HL-60 (cell line): ENCODE measurements at regions not wholly inside any gene's neighbourhood (a gene's known extent, or its start where the extent isn't known, plus 50 kb on each side); places are given as distances from the start of the nearest gene placed in this dataset.

Source experiments
- CTCF ChIP-seq: IDR thresholded peaks from one replicate; pipeline ENCODE4 v1.5.1; 2011; ENCODE audit warnings: low read length, control low read depth, inconsistent platforms; ENCODE audit not compliant: insufficient read depth
- TF ChIP-seq, protein P1 (sequence below): IDR thresholded peaks from 2 replicates; pipeline ENCODE4 v1.6.1; 2012; ENCODE audit warnings: low read depth; ENCODE audit not compliant: insufficient replicate concordance

- TF ChIP-seq CTCF: no peak
- TF ChIP-seq, protein P1, sequence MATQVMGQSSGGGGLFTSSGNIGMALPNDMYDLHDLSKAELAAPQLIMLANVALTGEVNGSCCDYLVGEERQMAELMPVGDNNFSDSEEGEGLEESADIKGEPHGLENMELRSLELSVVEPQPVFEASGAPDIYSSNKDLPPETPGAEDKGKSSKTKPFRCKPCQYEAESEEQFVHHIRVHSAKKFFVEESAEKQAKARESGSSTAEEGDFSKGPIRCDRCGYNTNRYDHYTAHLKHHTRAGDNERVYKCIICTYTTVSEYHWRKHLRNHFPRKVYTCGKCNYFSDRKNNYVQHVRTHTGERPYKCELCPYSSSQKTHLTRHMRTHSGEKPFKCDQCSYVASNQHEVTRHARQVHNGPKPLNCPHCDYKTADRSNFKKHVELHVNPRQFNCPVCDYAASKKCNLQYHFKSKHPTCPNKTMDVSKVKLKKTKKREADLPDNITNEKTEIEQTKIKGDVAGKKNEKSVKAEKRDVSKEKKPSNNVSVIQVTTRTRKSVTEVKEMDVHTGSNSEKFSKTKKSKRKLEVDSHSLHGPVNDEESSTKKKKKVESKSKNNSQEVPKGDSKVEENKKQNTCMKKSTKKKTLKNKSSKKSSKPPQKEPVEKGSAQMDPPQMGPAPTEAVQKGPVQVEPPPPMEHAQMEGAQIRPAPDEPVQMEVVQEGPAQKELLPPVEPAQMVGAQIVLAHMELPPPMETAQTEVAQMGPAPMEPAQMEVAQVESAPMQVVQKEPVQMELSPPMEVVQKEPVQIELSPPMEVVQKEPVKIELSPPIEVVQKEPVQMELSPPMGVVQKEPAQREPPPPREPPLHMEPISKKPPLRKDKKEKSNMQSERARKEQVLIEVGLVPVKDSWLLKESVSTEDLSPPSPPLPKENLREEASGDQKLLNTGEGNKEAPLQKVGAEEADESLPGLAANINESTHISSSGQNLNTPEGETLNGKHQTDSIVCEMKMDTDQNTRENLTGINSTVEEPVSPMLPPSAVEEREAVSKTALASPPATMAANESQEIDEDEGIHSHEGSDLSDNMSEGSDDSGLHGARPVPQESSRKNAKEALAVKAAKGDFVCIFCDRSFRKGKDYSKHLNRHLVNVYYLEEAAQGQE: no peak
Measured at GRCh38 chr4:110347805-110348204, 128.2 kb upstream of the ENPEP start.
